Activated CD4-positive, CD25-positive, alpha-beta regulatory T cell treated with anti-CD3 and anti-CD28 coated beads, Interleukin-2, amount 50 U/mL, for 16 hours (primary cell): ENCODE measurements at regions not wholly inside any gene's neighbourhood (a gene's known extent, or its start where the extent isn't known, plus 50 kb on each side); places are given as distances from the start of the nearest gene placed in this dataset.
"Not testable (repeated sequence)": the region's sequence is repeated elsewhere in the genome, so short reads cannot be mapped to it uniquely, and the experiment has no call there.

ENCODE experiments used
- DNase-seq: peaks from one replicate; pipeline ENCODE4 v3.0.0-alpha.2; 2020; ENCODE audit warnings: low read depth, low spot score

DNA sequence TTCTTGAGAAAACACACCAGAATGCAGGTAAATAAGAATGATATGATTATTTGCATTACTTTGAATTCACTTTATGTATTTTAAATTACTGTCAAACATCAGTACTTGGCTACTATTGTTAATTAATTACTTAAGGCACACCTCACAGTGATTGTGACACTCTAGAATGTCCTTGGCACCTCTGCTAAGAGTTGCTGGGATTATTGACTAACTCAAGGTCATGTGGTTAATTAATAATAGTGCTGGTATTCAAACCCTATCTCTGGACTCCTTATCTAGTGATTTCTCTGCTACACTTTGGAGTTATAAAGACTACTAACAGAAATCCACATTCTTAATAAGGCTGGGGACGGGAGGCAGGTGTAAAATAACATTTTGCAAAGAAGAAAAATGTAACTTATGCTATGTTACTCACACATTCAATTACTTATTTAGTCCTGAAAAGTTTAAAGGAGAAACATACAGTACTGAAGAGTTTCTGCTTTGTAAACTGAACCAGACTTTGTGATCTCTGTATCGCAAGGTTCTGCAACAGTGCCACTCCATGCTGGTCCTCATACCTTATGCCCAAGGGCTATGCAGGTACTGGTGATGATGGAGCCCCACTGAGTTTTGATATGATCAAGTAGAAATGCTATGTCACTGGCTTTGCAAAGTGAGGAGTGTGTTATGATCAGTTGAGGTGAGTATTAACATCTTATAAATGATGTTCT lies 242.7 kb downstream of the MID1IP1 start:
- DNase-seq = no peak

- no peak for DNase-seq
These were observed 245.9 kb downstream of the MID1IP1 start for GRCh38 chrX:39047174-39047573.

DNA sequence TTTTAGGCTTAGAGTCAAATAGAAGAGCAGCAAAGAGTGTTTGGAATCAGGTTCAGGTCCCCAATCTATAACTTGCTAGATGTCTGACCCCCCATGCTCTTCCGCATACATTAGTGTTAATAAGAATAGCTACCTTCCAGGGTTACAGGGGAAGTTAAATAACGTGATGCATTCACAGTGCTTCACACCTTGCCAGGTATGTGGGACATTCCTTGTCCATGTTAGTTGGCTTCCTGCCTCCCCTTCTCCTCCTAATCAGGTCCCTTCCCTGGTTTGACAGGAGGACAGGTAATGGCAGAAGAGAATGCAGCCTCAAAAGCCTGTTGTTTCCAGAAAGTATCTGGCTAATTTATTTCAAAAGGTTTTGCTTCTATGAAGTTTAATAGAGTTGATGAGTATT lies 248.7 kb downstream of the MID1IP1 start:
- DNase-seq = no peak

DNA sequence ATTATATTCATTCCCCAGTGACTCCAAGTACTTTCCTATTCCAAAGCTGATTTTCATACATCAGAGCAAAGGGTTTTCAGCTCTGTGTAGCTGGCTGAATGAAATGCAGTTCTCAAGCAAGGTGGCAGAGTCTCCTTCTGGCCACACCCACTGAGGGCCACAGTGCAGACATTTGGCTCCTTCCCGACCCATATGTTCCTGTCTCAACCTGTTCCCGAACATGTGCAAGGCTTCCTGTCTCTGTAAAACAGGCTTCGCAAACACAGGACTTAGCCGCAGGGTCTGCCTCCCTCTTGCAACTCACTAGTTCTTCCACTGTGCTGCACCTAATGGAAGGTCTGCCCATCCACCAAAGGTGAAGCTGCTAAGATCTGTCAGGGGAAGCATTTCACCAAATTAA lies 249.2 kb downstream of the MID1IP1 start:
- no peak for DNase-seq

GRCh38 chrX:39052751-39053150 lies 251.5 kb downstream of the MID1IP1 start:
- DNase-seq = no peak

GRCh38 chrX:39058724-39059123 lies 257.5 kb downstream of the MID1IP1 start:
- DNase-seq = no peak

- no peak for DNase-seq
These were observed 258.6 kb downstream of the MID1IP1 start for GRCh38 chrX:39059866-39060265.

GRCh38 chrX:39063037-39063436 lies 261.8 kb downstream of the MID1IP1 start:
- no peak for DNase-seq

DNA sequence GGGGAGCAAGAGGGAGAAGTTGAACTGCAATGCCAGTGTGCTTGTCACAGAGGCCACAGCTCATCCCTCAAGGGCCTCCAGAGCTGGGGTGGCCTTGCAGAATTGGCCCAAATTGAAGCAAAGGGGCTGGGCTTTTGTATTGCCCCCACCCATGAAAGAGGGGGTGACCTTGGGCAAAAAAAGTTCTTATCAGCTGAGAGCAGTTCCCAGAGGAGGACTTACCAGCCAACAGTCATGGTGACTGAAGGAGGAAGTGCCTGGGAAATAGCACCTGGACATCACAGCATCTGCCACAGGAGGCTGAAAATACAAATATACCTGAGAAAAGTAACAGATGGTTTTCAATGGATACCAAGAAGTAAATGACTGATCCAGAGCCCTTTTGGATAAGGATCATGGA lies 262.4 kb downstream of the MID1IP1 start:
- no peak for DNase-seq

DNA sequence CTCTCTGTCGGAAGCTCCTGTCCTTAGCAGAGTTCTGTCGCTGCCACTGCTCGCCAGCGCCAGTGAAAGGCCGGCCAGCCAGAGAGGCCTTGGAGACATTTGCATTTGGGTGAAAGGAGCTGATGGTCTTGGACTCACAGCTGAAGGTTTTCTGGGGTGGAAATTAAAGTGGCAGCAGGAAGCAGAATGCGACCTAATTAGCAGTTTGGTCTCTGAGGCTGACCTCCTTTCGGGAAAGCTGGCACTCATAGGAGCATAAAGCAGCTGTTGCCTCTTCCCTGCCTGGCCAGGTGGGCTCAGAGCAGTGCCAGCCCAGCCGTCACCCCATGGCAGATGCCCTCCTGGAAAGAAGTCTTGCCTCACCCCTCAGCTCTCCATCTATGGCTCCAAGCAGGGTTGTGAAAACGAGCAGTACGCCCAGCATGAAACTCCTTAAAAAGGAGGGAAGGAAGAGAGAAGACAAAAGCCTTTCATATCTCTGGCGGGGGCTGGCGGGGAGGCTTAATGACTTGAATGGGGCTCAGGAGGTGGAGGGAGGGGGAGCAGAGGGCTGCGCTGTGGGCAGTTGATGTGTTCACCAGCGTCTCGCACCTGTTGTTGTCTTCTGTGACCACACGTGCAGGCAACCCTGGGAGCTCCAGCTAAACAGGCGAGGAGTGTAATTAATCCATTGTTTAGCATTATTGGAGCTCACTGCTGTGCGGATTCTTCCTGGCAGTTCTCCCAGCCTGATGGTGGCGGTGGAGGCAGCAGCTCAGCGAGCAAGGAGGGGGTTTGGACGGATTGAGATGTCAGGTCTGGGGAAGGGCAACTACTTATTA lies 264.0 kb downstream of the MID1IP1 start:
- no peak for DNase-seq

DNA sequence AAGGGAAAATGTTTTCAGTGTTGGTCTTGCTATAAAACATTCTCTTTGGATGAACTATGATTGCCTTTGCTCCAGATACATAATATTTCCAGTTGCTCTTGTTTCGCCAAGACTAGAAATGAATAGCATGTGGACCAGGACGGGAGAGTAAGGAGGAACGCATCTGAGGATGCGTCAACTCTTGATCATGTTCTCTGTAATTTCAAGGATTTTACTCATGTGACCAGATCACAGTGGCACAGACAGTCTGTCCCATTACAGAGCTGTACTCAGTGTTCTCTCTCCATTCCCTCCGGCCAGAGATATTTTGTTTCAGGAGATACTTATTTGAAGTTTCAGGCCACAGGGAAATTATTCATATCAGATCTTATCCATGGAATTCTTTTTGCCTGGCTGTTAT lies 266.6 kb downstream of the MID1IP1 start:
- DNase-seq = no peak

- DNase-seq = not testable (repeated sequence)
These were observed 267.4 kb downstream of the MID1IP1 start for GRCh38 chrX:39068634-39069033.

DNA sequence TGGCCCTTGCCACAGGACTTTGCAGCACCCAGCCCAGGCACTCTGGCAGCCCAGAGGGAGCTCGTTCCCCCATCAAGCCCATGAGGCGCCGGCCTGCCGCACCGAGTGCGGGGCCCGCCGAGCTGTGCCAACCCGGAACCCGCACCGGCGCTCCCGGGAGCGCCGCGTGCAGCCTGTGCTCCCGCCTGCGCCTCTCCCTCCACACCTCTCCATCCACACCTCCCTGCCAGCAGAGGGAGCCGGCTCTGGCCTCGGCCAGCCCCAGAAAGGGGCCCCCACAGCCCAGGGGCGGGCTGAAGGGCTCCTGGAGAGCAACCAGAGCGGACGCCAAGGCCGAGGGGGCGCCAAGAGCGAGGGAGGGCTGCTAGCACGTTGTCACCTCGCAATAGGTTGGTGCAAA lies 268.8 kb downstream of the MID1IP1 start:
- DNase-seq = no peak

- no peak for DNase-seq
These were observed 271.9 kb downstream of the MID1IP1 start for GRCh38 chrX:39073131-39073530.

- no peak for DNase-seq
These were observed 295.3 kb downstream of the MID1IP1 start for GRCh38 chrX:39096599-39096998.

GRCh38 chrX:39104745-39105144 lies 303.5 kb downstream of the MID1IP1 start:
- DNase-seq = no peak

DNA sequence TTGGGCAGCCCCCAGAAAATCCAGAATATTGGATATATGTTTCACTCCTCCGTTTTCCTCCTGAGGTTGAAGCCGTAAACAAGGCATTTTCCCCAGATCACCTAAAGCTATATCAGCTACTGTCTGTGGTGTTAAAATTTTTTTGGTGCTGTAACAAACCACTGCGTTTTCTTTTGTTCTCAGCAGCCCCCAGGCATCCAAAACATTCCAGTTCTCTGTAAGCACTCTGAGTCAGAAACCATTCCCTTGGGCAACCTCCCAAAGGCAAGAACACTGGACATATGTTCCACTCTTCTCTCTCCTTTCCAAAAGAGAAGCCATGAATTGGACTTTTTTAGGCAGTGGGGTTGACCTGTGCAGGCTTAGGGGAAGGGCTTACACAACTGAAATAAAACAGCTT lies 310.9 kb downstream of the MID1IP1 start:
- no peak for DNase-seq

DNA sequence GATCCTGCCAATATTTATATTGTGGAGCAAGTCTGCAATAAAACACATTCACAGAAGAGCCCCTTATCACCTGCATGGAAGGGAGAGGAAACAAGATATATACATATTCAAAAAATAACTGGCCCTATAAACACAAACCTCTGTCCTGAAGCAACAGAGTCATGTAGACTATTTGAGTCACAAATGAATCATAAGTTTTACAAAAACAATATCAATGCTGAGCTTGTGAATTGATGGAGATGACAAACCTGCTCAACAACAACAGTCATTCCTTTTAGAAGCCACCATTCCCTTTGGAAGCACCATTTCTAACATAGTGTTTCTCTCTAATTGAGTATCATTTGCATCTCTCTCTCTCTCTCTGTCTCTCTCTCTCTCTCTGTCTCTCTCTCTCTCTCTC lies 313.9 kb downstream of the MID1IP1 start:
- DNase-seq = no peak

- no peak for DNase-seq
These were observed 315.8 kb downstream of the MID1IP1 start for GRCh38 chrX:39117101-39117500.

DNA sequence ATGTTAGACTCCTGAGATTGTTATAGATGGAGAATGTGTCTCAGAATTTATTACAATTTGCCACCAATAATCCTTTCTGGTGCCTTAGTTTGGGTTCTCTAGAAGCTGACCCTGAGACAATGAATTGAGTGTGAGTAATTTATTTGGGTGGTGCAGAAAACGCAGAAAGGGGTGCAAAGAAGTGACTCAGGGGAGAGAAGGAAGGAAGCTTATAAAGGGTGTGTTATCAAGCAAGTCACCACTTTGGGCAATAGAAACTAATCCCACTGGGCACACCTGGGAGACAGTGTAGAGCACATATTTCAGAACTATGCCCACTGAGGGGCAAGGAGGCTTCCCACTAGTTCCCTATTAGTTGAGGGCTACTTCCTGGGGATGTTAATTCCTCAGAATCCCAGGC lies 320.6 kb downstream of the MID1IP1 start:
- DNase-seq = no peak

DNA sequence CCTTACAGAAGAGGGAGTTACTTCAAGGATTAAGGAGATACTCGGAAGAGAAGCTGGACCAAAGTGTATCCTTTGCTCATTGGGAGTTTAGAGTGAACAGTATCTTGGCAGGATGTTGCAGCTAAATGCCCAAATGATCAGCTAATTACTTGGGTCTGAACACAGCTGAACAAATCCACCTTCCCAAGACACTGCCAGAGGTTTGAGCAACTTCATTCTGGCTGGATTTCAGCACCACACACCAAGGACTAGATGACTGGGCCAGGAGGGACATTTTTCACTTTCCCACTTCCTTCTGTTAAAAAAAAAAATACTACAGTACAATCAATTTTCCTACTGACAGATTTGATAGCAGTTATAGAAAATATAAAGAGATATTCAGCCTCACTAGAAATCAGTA lies 324.6 kb downstream of the MID1IP1 start:
- DNase-seq = no peak

GRCh38 chrX:39133971-39134370 lies 332.7 kb downstream of the MID1IP1 start:
- DNase-seq = no peak

DNA sequence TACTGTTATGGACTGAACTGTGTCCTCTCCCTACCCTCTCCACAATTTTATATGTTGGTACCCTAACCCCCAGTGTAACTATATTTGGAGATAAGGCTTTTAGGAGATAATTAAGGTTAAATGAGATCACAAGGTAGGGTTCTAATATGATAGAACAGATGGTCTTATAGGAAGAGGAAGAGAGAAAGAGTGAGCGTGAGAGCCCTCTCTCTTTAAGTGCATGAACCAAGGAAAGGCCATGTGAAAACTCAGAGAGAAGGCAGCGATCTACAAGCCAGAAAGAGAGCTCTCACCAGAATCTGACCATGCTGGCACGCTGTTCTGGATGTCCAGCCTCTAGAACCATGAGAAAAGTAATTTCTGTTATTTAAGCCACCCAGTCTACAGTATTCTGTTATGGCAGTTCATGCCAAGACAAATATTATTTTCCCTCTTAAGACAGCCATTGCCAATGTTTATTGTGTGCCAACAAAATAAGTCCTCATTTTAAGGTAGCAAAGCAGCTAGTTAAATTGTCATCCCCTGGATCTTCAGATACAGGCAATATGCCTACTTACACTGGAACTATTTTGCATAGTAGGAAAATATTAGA lies 336.2 kb downstream of the MID1IP1 start:
- DNase-seq = no peak
